ENCODE measurements at regions not wholly inside any gene's neighbourhood (a gene's known extent, or its start where the extent isn't known, plus 50 kb on each side); places are given as distances from the start of the nearest gene placed in this dataset.

- TF ChIP-seq, protein P1, sequence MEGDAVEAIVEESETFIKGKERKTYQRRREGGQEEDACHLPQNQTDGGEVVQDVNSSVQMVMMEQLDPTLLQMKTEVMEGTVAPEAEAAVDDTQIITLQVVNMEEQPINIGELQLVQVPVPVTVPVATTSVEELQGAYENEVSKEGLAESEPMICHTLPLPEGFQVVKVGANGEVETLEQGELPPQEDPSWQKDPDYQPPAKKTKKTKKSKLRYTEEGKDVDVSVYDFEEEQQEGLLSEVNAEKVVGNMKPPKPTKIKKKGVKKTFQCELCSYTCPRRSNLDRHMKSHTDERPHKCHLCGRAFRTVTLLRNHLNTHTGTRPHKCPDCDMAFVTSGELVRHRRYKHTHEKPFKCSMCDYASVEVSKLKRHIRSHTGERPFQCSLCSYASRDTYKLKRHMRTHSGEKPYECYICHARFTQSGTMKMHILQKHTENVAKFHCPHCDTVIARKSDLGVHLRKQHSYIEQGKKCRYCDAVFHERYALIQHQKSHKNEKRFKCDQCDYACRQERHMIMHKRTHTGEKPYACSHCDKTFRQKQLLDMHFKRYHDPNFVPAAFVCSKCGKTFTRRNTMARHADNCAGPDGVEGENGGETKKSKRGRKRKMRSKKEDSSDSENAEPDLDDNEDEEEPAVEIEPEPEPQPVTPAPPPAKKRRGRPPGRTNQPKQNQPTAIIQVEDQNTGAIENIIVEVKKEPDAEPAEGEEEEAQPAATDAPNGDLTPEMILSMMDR (conservative IDR thresholded peaks at IDR 0.05; ENCODE audit: low read length): no peak
- TF ChIP-seq EZH2phosphoT487 (IDR thresholded peaks at IDR 0.05; ENCODE audit: borderline replicate concordance, low read depth, low read length): no peak
Observed at GRCh38 chr2:199612509-199613130, 154.9 kb upstream of the SATB2 start.

Measured in OCI-LY7 (cell line).